22Rv1 (cell line): ENCODE measurements at regions not wholly inside any gene's neighbourhood (a gene's known extent, or its start where the extent isn't known, plus 50 kb on each side); places are given as distances from the start of the nearest gene placed in this dataset.

Experiments used
- H3K27ac ChIP-seq: fragments of 450-650 bp; 2 replicates; pipeline ENCODE4 v1.5.1; 2017
- CTCF ChIP-seq: fragments of 450-650 bp; IDR thresholded peaks from 2 replicates; pipeline ENCODE4 v1.5.1; 2017; ENCODE audit warnings: mild to moderate bottlenecking
- ZFX ChIP-seq: fragments of 450-650 bp; IDR thresholded peaks from 2 replicates; pipeline ENCODE4 v1.6.1; 2017; ENCODE audit warnings: antibody characterized with exemption, borderline replicate concordance

GRCh38 chr11:109106151-109106906 lies 315.7 kb upstream of the C11orf87 start:
- H3K27ac ChIP-seq: no peak overlapping the region
- TF ChIP-seq ZFX: no peak
- no peak for TF ChIP-seq CTCF

GRCh38 chr11:109109150-109109549 lies 312.8 kb upstream of the C11orf87 start:
- H3K27ac ChIP-seq: no peak overlapping the region
- TF ChIP-seq CTCF (no peak), ZFX (no peak)

- no peak for TF ChIP-seq ZFX
- TF ChIP-seq CTCF: no peak
- no peak overlapping the region for H3K27ac ChIP-seq
Measured at GRCh38 chr11:109109571-109110315, 312.2 kb upstream of the C11orf87 start.

- no peak overlapping the region for H3K27ac ChIP-seq
Measured at GRCh38 chr11:109112261-109112660, 309.7 kb upstream of the C11orf87 start.

GRCh38 chr11:109112821-109113280 lies 309.1 kb upstream of the C11orf87 start:
- no peak overlapping the region for H3K27ac ChIP-seq
- TF ChIP-seq CTCF (no peak), ZFX (no peak)

More at GRCh38 chr11:109112261-109112660, 309.7 kb upstream of the C11orf87 start:
- TF ChIP-seq CTCF: no peak
- no peak for TF ChIP-seq ZFX

- H3K27ac ChIP-seq: no peak overlapping the region
- TF ChIP-seq CTCF: no peak
- no peak for TF ChIP-seq ZFX
Measured at GRCh38 chr11:109120341-109120740, 301.6 kb upstream of the C11orf87 start.
